ENCODE measurements at regions not wholly inside any gene's neighbourhood (a gene's known extent, or its start where the extent isn't known, plus 50 kb on each side); places are given as distances from the start of the nearest gene placed in this dataset.

GRCh38 chr9:2481216-2481615 is 140.4 kb upstream of the VLDLR start:
- TF ChIP-seq, protein P1, sequence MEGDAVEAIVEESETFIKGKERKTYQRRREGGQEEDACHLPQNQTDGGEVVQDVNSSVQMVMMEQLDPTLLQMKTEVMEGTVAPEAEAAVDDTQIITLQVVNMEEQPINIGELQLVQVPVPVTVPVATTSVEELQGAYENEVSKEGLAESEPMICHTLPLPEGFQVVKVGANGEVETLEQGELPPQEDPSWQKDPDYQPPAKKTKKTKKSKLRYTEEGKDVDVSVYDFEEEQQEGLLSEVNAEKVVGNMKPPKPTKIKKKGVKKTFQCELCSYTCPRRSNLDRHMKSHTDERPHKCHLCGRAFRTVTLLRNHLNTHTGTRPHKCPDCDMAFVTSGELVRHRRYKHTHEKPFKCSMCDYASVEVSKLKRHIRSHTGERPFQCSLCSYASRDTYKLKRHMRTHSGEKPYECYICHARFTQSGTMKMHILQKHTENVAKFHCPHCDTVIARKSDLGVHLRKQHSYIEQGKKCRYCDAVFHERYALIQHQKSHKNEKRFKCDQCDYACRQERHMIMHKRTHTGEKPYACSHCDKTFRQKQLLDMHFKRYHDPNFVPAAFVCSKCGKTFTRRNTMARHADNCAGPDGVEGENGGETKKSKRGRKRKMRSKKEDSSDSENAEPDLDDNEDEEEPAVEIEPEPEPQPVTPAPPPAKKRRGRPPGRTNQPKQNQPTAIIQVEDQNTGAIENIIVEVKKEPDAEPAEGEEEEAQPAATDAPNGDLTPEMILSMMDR (IDR thresholded peaks at IDR 0.05) = no peak
- TF ChIP-seq POLR2A (IDR thresholded peaks at IDR 0.05) = no peak
- Histone ChIP-seq H3K4me1 (no peaks in the 10 kb centered on the region), H3K9me3 (no peaks in the 10 kb centered on the region), H3K36me3 (no peaks in the 10 kb centered on the region), H3K27ac (no peak overlapping the region), H3K27me3 (no peaks in the 10 kb centered on the region), H3K4me3 (no peak overlapping the region)
- ATAC-seq = no peak
- WGBS (ENCODE audit: insufficient coverage, low coverage, low lambda C conversion rate, missing lambda C conversion rate) = 49% methylated on average over 3 of the region's 3 CpGs
- intact Hi-C loops (cut with DNase I) = no loop called here
- no peak for DNase-seq

DNA sequence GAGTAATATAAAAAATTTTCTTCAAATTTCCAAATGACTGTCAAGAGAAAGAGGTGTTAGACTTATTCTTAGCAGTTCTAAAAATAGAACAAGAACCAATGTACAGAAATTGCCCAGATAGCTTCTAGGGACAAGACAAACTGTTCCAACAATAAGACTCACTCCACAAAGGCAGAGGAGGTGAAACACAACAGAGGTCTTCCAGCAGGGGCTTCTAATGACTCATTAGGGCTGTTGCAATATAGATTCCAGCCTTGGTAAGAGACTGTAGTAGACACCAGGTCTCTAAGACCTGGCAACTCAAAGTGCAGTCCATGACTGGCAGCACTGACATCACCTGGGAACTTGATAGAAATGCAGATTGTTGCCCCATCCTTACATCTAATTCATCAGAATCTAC is 134.6 kb upstream of the VLDLR start:
- Histone ChIP-seq H3K9me3 (no peaks in the 10 kb centered on the region), H3K4me3 (no peak overlapping the region), H3K27ac (no peak overlapping the region), H3K36me3 (no peaks in the 10 kb centered on the region), H3K4me1 (no peaks in the 10 kb centered on the region), H3K27me3 (no peaks in the 10 kb centered on the region)
- intact Hi-C loops (cut with DNase I) = no loop called here
- DNase-seq (no peak), ATAC-seq (no peak)
- TF ChIP-seq, protein P1 (IDR thresholded peaks at IDR 0.05) = no peak
- no peak for TF ChIP-seq POLR2A (IDR thresholded peaks at IDR 0.05)

DNA sequence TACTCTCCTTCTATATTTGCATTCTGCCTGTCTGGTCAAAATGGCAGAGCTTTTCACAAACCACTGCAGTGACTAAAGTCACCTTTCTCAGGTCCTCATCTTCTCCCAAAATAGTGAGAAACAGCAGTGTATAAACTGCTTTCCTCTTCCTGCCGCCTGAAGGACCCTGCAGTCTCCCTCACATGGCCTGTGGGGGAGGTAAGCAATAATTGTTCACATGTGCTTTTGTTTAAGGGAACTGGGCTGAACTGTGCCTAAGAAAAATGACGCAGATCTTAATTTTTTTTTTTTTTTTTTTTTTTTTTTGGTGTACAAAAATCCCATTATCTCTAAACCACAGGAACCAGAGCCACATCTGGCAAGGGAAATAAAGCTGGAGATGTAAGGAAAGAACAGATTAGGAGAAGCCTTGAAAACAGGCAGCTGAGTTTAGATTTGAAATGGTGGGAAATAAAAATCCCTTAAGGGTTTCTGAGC is 131.7 kb upstream of the VLDLR start:
- Histone ChIP-seq H3K36me3 (no peaks in the 10 kb centered on the region), H3K9me3 (no peaks in the 10 kb centered on the region), H3K27me3 (no peaks in the 10 kb centered on the region), H3K4me3 (no peak overlapping the region), H3K4me1 (no peaks in the 10 kb centered on the region), H3K27ac (no peak overlapping the region)
- ATAC-seq = peak in 2 of 4 donors; percentile 59 to 68
- TF ChIP-seq POLR2A (IDR thresholded peaks at IDR 0.05) = no peak
- TF ChIP-seq, protein P1 (IDR thresholded peaks at IDR 0.05) = no peak
- WGBS (ENCODE audit: insufficient coverage, low coverage, low lambda C conversion rate, missing lambda C conversion rate) = 57% methylated on average over 2 of the region's 2 CpGs
- DNase-seq = no peak
- intact Hi-C loops (cut with DNase I) = no loop called here

GRCh38 chr9:2492161-2492560 is 129.4 kb upstream of the VLDLR start:
- no peaks in the 10 kb centered on the region for H3K36me3 ChIP-seq
- no peaks in the 10 kb centered on the region for H3K27me3 ChIP-seq
- no peak for ATAC-seq
- TF ChIP-seq POLR2A (IDR thresholded peaks at IDR 0.05) = no peak
- TF ChIP-seq, protein P1 (IDR thresholded peaks at IDR 0.05) = no peak
- H3K27ac ChIP-seq = no peak overlapping the region
- no peaks in the 10 kb centered on the region for H3K9me3 ChIP-seq
- WGBS (ENCODE audit: insufficient coverage, low coverage, low lambda C conversion rate, missing lambda C conversion rate) = 100% methylated on average over 1 of the region's 3 CpGs
- no peaks in the 10 kb centered on the region for H3K4me1 ChIP-seq
- H3K4me3 ChIP-seq = no peak overlapping the region
- no peak for DNase-seq
- intact Hi-C loops (cut with DNase I) = no loop called here

- no peak for DNase-seq
- Histone ChIP-seq H3K9me3 (no peaks in the 10 kb centered on the region), H3K27ac (no peak overlapping the region), H3K36me3 (no peaks in the 10 kb centered on the region), H3K4me3 (no peak overlapping the region), H3K27me3 (no peaks in the 10 kb centered on the region), H3K4me1 (no peaks in the 10 kb centered on the region)
- WGBS (ENCODE audit: insufficient coverage, low coverage, low lambda C conversion rate, missing lambda C conversion rate) = 78% methylated on average over 2 of the region's 2 CpGs
- ATAC-seq = no peak
- intact Hi-C loops (cut with DNase I) = no loop called here
- no peak for TF ChIP-seq POLR2A (IDR thresholded peaks at IDR 0.05)
- TF ChIP-seq, protein P1 (IDR thresholded peaks at IDR 0.05) = no peak
Measured at GRCh38 chr9:2493109-2493508, 128.5 kb upstream of the VLDLR start.
